Right atrium auricular region (tissue), 2 donors: ENCODE measurements at regions not wholly inside any gene's neighbourhood (a gene's known extent, or its start where the extent isn't known, plus 50 kb on each side); places are given as distances from the start of the nearest gene placed in this dataset.

Experiments used
- DNase-seq: peaks from one replicate; pipeline ENCODE4 v3.0.0-alpha.2; 2019; ENCODE audit warnings: low spot score
- H3K27ac ChIP-seq, 2 donors: fragments of 200-600 bp; sonication (generic); 1 replicate in 1 of 2; 2 replicates in 1 of 2; pipeline ENCODE4 v1.5.1; 2016 to 2019
- H3K27me3 ChIP-seq, 2 donors: fragments of 200-600 bp; sonication (generic); one replicate each; pipeline versions ENCODE4 v1.5.1 to v1.6.0; 2017 to 2019
- H3K36me3 ChIP-seq: fragments of 200-600 bp; sonication (generic); one replicate; pipeline ENCODE4 v1.5.1; 2016
- H3K4me1 ChIP-seq, 2 donors: fragments of 200-600 bp; sonication (generic); one replicate each; pipeline versions ENCODE4 v1.5.1 to v1.6.0; 2017 to 2019
- H3K4me3 ChIP-seq, 2 donors: fragments of 200-600 bp; sonication (generic); 1 replicate in 1 of 2; 2 replicates in 1 of 2; pipeline ENCODE4 v1.5.1; 2017 to 2019; ENCODE audit warnings: mild to moderate bottlenecking in 1 of 2, moderate library complexity in 1 of 2
- H3K9me3 ChIP-seq, 2 donors: fragments of 200-600 bp; sonication (generic); one replicate each; pipeline ENCODE4 v1.5.1; 2019
- TF ChIP-seq, protein P1 (sequence below), 2 donors: fragments of 200-600 bp; sonication (generic); IDR thresholded peaks; one replicate each; pipeline ENCODE4 v1.5.1; 2019; ENCODE audit warnings: antibody characterized with exemption in 2 of 2

DNA sequence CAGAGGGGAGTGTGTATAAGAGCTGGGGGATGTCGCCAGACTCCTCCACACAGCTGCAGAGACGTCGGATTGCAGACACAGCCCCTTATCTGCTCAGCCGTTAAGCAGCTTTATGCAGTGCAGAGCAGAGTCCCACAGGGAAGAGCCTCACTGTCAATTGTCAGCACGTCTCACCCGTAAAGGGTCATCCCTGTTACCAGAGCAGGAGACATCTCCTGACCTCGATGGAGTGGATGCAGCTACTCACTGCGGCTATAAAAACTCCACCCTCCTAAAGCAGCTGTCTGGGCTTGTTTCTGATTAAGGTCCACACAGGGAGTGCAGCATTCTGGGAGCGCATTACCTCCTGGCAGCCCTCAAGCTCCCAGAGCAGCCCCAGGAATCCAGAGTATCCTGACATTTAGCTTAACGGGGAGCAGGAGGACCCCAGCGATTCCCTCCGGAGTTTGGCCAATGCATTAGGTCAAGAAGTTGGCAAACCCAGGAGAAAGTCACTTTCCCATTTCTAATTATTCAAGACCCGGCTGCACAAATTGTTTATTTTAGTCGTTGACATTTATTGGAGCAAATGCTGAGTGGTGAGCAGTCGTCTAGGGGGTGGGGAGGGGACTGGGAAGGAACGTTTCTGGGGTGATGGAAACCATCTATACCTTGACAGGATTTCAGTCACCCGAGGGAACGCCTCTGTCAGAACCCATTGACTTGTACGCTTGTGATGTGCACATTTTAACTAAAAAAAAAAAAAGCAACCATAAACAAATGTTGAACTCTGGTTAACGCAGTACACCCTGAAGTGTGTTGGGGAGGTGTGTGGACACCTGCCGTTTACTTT, 100.0 kb upstream of the ZNF469 start:
- peaks cover 5 to 18% of the 10 kb centered on the region in 2 donors for H3K9me3 ChIP-seq
- TF ChIP-seq, protein P1, sequence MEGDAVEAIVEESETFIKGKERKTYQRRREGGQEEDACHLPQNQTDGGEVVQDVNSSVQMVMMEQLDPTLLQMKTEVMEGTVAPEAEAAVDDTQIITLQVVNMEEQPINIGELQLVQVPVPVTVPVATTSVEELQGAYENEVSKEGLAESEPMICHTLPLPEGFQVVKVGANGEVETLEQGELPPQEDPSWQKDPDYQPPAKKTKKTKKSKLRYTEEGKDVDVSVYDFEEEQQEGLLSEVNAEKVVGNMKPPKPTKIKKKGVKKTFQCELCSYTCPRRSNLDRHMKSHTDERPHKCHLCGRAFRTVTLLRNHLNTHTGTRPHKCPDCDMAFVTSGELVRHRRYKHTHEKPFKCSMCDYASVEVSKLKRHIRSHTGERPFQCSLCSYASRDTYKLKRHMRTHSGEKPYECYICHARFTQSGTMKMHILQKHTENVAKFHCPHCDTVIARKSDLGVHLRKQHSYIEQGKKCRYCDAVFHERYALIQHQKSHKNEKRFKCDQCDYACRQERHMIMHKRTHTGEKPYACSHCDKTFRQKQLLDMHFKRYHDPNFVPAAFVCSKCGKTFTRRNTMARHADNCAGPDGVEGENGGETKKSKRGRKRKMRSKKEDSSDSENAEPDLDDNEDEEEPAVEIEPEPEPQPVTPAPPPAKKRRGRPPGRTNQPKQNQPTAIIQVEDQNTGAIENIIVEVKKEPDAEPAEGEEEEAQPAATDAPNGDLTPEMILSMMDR (IDR thresholded peaks at IDR 0.05), result no peak
- no peaks in the 10 kb centered on the region for H3K4me1 ChIP-seq
- DNase-seq, result no peak
- no peak overlapping the region for H3K4me3 ChIP-seq
- no peak overlapping the region for H3K27ac ChIP-seq
- H3K27me3 ChIP-seq, result no peaks in the 10 kb centered on the region
- H3K36me3 ChIP-seq, result no peaks in the 10 kb centered on the region

DNA sequence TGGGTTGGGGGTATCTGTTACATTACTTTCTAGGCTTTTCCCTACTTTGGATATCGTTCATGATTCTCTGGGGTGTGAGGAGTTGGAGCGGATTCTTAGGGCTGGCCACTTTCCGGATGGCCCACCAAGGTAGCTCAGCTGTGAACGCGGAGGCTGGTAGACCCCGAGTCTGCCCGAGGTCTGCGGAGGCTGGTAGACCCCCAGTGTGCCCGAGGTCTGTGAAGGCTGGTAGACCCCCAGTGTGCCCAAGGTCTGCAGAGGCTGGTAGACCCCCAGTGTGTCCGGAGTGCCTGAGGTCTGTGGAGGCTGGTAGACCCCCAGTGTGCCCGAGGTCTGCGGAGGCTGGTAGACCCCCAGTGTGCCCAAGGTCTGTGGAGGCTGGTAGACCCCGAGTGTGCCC, 99.2 kb upstream of the ZNF469 start:
- TF ChIP-seq, protein P1 (IDR thresholded peaks at IDR 0.05), result no peak
- H3K4me3 ChIP-seq, result no peak overlapping the region

DNA sequence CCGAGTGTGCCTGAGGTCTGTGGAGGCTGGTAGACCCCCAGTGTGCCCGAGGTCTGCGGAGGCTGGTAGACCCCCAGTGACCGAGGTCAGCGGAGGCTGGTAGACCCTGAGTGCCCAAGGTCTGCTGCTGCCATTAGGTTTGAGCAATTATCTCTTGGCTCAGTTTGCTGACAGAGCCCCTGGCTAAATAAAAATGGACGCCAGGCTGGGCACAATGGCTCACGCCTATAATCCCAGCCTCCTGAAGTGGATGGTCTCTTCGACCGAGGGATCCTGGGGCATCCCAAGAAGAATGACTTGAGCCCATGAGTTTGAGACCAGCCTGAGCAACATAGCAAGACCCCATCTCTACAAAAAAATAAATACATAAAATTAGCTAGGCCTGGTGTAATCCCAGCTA, 98.7 kb upstream of the ZNF469 start:
- TF ChIP-seq, protein P1 (IDR thresholded peaks at IDR 0.05), result no peak
- Histone ChIP-seq H3K27me3 (no peaks in the 10 kb centered on the region), H3K36me3 (no peaks in the 10 kb centered on the region), H3K4me3 (no peak overlapping the region), H3K4me1 (no peaks in the 10 kb centered on the region), H3K9me3 (peaks cover 5 to 27% of the 10 kb centered on the region in 2 donors), H3K27ac (no peak overlapping the region)
- no peak for DNase-seq

More for the DNA sequence above, 99.2 kb upstream of the ZNF469 start:
- H3K36me3 ChIP-seq, result no peaks in the 10 kb centered on the region
- H3K4me1 ChIP-seq, result no peaks in the 10 kb centered on the region
- H3K9me3 ChIP-seq, result peaks cover 5 to 23% of the 10 kb centered on the region in 2 donors
- no peak for DNase-seq
- no peaks in the 10 kb centered on the region for H3K27me3 ChIP-seq
- no peak overlapping the region for H3K27ac ChIP-seq

DNA sequence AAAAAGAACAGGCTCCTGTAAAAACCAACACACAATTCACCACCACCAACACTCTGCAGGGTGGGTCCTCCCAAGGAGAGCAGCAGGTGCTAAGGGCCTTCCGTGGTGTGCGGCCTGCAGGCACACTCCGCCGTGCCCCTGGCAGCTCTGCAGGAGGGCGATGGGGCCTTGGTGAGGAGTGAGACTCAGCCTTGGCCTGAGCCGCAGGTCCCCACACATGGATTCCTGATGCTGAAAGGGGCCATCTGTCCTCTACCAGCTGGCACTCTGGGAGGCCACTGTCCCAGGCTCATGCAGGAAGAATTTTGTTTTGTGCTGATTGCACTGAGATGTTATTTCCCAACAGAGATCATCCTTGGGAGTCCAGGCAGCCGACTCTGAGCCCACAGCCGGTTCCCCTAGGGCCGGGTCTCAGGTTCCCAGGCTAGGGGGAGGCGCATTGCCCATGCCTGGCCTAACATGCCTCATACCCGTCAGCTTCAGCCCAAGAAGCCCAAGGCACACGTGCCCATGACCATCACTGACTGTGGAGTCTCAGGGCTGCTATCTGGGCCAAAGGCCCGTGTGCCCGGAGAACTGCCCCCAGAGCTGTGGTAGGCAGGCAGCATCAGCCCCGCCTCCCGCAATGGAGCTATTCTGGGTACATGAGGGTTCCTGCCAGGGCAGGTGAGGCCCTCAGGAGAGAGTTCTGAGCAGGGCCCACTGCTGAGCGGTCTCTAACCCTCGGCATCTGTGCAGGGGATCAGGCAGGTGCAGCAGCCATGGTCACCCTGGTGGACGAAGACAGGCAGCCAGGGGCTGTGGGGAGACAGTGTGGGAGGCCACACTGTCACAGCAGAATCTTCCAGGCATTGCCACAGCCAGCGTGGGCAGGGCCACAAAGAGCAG, 97.9 kb upstream of the ZNF469 start:
- H3K36me3 ChIP-seq, result no peaks in the 10 kb centered on the region
- TF ChIP-seq, protein P1 (IDR thresholded peaks at IDR 0.05), result no peak
- no peak overlapping the region for H3K27ac ChIP-seq
- no peaks in the 10 kb centered on the region for H3K27me3 ChIP-seq
- peaks cover 5 to 27% of the 10 kb centered on the region in 2 donors for H3K9me3 ChIP-seq
- no peak for DNase-seq
- no peaks in the 10 kb centered on the region for H3K4me1 ChIP-seq
- H3K4me3 ChIP-seq, result no peak overlapping the region

DNA sequence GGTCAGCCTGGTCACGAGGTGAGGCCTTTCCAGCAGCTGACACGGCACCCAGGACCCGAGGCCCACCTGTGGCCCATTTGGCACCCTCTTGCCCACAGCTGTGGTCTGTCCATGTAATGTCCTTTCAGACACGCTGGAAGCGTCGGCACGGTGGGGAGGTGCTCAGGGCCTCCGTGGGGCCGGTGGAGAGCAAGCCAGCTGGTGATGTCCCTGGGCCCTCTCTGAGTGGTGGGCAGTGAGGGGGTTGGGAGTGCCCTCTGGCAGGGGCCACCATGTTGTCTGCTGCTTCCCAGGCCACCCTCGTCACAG, 97.3 kb upstream of the ZNF469 start:
- H3K36me3 ChIP-seq, result no peaks in the 10 kb centered on the region
- H3K27ac ChIP-seq, result no peak overlapping the region
- H3K27me3 ChIP-seq, result no peaks in the 10 kb centered on the region
- peaks cover 5 to 27% of the 10 kb centered on the region in 2 donors for H3K9me3 ChIP-seq
- no peak for DNase-seq
- H3K4me1 ChIP-seq, result no peaks in the 10 kb centered on the region
- H3K4me3 ChIP-seq, result no peak overlapping the region
- TF ChIP-seq, protein P1 (IDR thresholded peaks at IDR 0.05), result no peak
